Loucy (cell line): ENCODE measurements at regions not wholly inside any gene's neighbourhood (a gene's known extent, or its start where the extent isn't known, plus 50 kb on each side); places are given as distances from the start of the nearest gene placed in this dataset.

Experiments
- H2AFZ ChIP-seq: fragments of 200-600 bp; sonication (generic); 2 replicates; pipeline ENCODE4 v1.6.0; 2016; ENCODE audit warnings: antibody characterized with exemption, mild to moderate bottlenecking, low read length, moderate library complexity
- H3F3A ChIP-seq: fragments of 200-600 bp; 2 replicates; pipeline ENCODE4 v1.6.0; 2016; ENCODE audit warnings: antibody characterized with exemption, low read depth, mild to moderate bottlenecking
- H3K27me3 ChIP-seq: fragments of 200-600 bp; sonication (generic); 2 replicates; pipeline ENCODE4 v1.6.1; 2014; ENCODE audit warnings: low read length, mild to moderate bottlenecking; ENCODE audit not compliant: insufficient read depth, poor library complexity, severe bottlenecking
- H3K36me3 ChIP-seq: fragments of 200-600 bp; sonication (generic); 2 replicates; pipeline ENCODE4 v1.6.1; 2016; ENCODE audit warnings: low read length; ENCODE audit not compliant: insufficient read depth
- H3K4me1 ChIP-seq: fragments of 200-600 bp; sonication (generic); 2 replicates; pipeline ENCODE4 v1.5.1; 2014; ENCODE audit warnings: low read length, mild to moderate bottlenecking; ENCODE audit not compliant: insufficient read depth, poor library complexity, severe bottlenecking
- H3K4me2 ChIP-seq: fragments of 200-600 bp; sonication (generic); 2 replicates; pipeline ENCODE4 v1.6.0; 2014; ENCODE audit warnings: antibody characterized with exemption, low read length, low read depth, mild to moderate bottlenecking; ENCODE audit not compliant: poor library complexity, severe bottlenecking
- H3K4me3 ChIP-seq: fragments of 200-600 bp; sonication (generic); 2 replicates; pipeline ENCODE4 v1.5.1; 2014; ENCODE audit warnings: low read length, mild to moderate bottlenecking, mixed read lengths; ENCODE audit not compliant: poor library complexity, severe bottlenecking
- H3K79me2 ChIP-seq: fragments of 200-600 bp; sonication (generic); 2 replicates; pipeline ENCODE4 v1.6.1; 2014; ENCODE audit warnings: low read length; ENCODE audit not compliant: insufficient read depth
- H3K9ac ChIP-seq: fragments of 200-600 bp; sonication (generic); 2 replicates; pipeline ENCODE4 v1.6.0; 2014; ENCODE audit warnings: mild to moderate bottlenecking, low read depth, low read length, moderate library complexity; ENCODE audit not compliant: poor library complexity, severe bottlenecking
- H3K9me2 ChIP-seq: fragments of 200-600 bp; sonication (generic); replicated peaks from 2 replicates; pipeline ENCODE4 v1.6.1; 2016; ENCODE audit warnings: low read depth, low read length, mixed read lengths
- H3K9me3 ChIP-seq: fragments of 200-600 bp; sonication (generic); 2 replicates; pipeline ENCODE4 v1.6.1; 2014; ENCODE audit warnings: mild to moderate bottlenecking, antibody characterized with exemption, low read length, low read depth; ENCODE audit not compliant: insufficient read depth
- H4K20me1 ChIP-seq: fragments of 200-600 bp; sonication (generic); 2 replicates; pipeline ENCODE4 v1.6.0; 2014; ENCODE audit warnings: antibody characterized with exemption, low read length, mild to moderate bottlenecking; ENCODE audit not compliant: insufficient read depth, poor library complexity, severe bottlenecking
- CTCF ChIP-seq: fragments of 200-600 bp; sonication (generic); conservative IDR thresholded peaks from 2 replicates; pipeline ENCODE4 v1.5.1; 2014; ENCODE audit warnings: mild to moderate bottlenecking, antibody characterized with exemption, low read length
- EZH2phosphoT487 ChIP-seq: fragments of 200-600 bp; IDR thresholded peaks from 2 replicates; pipeline ENCODE4 v1.6.1; 2018; ENCODE audit warnings: antibody characterized with exemption, mild to moderate bottlenecking, moderate library complexity, borderline replicate concordance

- TF ChIP-seq EZH2phosphoT487 (no peak), CTCF (no peak)
- Histone ChIP-seq H3K9ac (no peak overlapping the region), H3K4me2 (no peak overlapping the region), H3K9me3 (no peaks in the 10 kb centered on the region), H3F3A (no peaks in the 10 kb centered on the region), H3K36me3 (no peaks in the 10 kb centered on the region), H3K9me2 (no peaks in the 10 kb centered on the region), H3K27me3 (no peaks in the 10 kb centered on the region), H3K4me3 (no peak overlapping the region), H4K20me1 (no peaks in the 10 kb centered on the region), H3K4me1 (no peaks in the 10 kb centered on the region), H3K79me2 (no peaks in the 10 kb centered on the region), H2AFZ (no peak overlapping the region)
These were observed 352.2 kb upstream of the CPEB2 start for GRCh38 chr4:14650127-14650526.

- no peaks in the 10 kb centered on the region for H3F3A ChIP-seq
- H3K9me3 ChIP-seq: no peaks in the 10 kb centered on the region
- no peaks in the 10 kb centered on the region for H4K20me1 ChIP-seq
- H3K9ac ChIP-seq: no peak overlapping the region
- no peak overlapping the region for H3K4me2 ChIP-seq
- H3K79me2 ChIP-seq: no peaks in the 10 kb centered on the region
- H3K27me3 ChIP-seq: no peaks in the 10 kb centered on the region
- H3K36me3 ChIP-seq: no peaks in the 10 kb centered on the region
- H3K4me1 ChIP-seq: no peaks in the 10 kb centered on the region
- H3K4me3 ChIP-seq: no peak overlapping the region
- no peaks in the 10 kb centered on the region for H3K9me2 ChIP-seq
- TF ChIP-seq CTCF (no peak), EZH2phosphoT487 (no peak)
- H2AFZ ChIP-seq: no peak overlapping the region
These were observed 349.8 kb upstream of the CPEB2 start for GRCh38 chr4:14652522-14652921.

- H3K4me3 ChIP-seq: no peak overlapping the region
- H3K36me3 ChIP-seq: no peaks in the 10 kb centered on the region
- no peak overlapping the region for H3K4me2 ChIP-seq
- TF ChIP-seq EZH2phosphoT487 (no peak), CTCF (no peak)
- H3K27me3 ChIP-seq: no peaks in the 10 kb centered on the region
- H3K4me1 ChIP-seq: no peaks in the 10 kb centered on the region
- no peak overlapping the region for H2AFZ ChIP-seq
- no peaks in the 10 kb centered on the region for H3F3A ChIP-seq
- no peaks in the 10 kb centered on the region for H4K20me1 ChIP-seq
- H3K9me2 ChIP-seq: no peaks in the 10 kb centered on the region
- no peaks in the 10 kb centered on the region for H3K9me3 ChIP-seq
- H3K9ac ChIP-seq: no peak overlapping the region
- H3K79me2 ChIP-seq: no peaks in the 10 kb centered on the region
These were observed 348.9 kb upstream of the CPEB2 start for GRCh38 chr4:14653338-14653737.
